PC-9 (cell line): ENCODE measurements at regions not wholly inside any gene's neighbourhood (a gene's known extent, or its start where the extent isn't known, plus 50 kb on each side); places are given as distances from the start of the nearest gene placed in this dataset.
"Not testable (repeated sequence)": the region's sequence is repeated elsewhere in the genome, so short reads cannot be mapped to it uniquely, and the experiment has no call there.

ENCODE experiments used
- BruUV-seq: library from RNA; stranded (reverse); fragments of 400-500 nt; replicated peaks from 2 replicates; lab custom pipeline; 2021; lab: Mats Ljungman, UMichigan
- CTCF ChIA-PET: fragments of 300-600 bp; sonication (Branson Sonifier 250); formaldehyde crosslinking; loops from one replicate; lab custom pipeline; 2022; ENCODE audit warnings: antibody characterized with exemption; lab: Charles Lee
- POLR2A ChIA-PET: fragments of 300-600 bp; sonication (Branson Sonifier 250); formaldehyde crosslinking; loops from one replicate; lab custom pipeline; 2022; ENCODE audit warnings: antibody characterized with exemption; ENCODE audit not compliant: unreplicated experiment; lab: Charles Lee
- DNase-seq, 2 experiments: peaks; one replicate each; pipeline versions ENCODE4 v3.0.0 to v3.0.0-alpha.2; 2015 to 2022; ENCODE audit warnings: mixed read lengths in 1 of 2
- H2AFZ ChIP-seq: fragments of 200-600 bp; sonication (generic); 2 replicates; pipeline ENCODE4 v1.8.1; 2017; ENCODE audit warnings: antibody characterized with exemption
- H3F3A ChIP-seq: fragments of 200-600 bp; sonication (generic); 2 replicates; pipeline ENCODE4 v1.8.1; 2017; ENCODE audit warnings: antibody characterized with exemption, mild to moderate bottlenecking, low read depth; ENCODE audit not compliant: insufficient read depth
- H3K27ac ChIP-seq: fragments of 200-600 bp; sonication (generic); 2 replicates; pipeline ENCODE4 v1.6.1; 2016; ENCODE audit warnings: mixed run types
- H3K27me3 ChIP-seq: fragments of 200-600 bp; sonication (generic); 2 replicates; pipeline ENCODE4 v1.6.1; 2016; ENCODE audit warnings: low read depth, mixed run types; ENCODE audit not compliant: insufficient read depth
- H3K36me3 ChIP-seq: fragments of 200-600 bp; sonication (generic); 2 replicates; pipeline ENCODE4 v1.6.1; 2016; ENCODE audit warnings: low read depth, mixed run types
- H3K4me1 ChIP-seq: fragments of 200-600 bp; sonication (generic); replicated peaks from 2 replicates; pipeline ENCODE4 v1.6.1; 2016; ENCODE audit warnings: mixed run types; ENCODE audit not compliant: insufficient read depth
- H3K4me2 ChIP-seq: fragments of 200-600 bp; sonication (generic); 2 replicates; pipeline ENCODE4 v1.6.1; 2017; ENCODE audit warnings: mixed run types
- H3K4me3 ChIP-seq: fragments of 200-600 bp; sonication (generic); 2 replicates; pipeline ENCODE4 v1.6.1; 2016; ENCODE audit warnings: mixed run types
- H3K79me2 ChIP-seq: fragments of 200-600 bp; sonication (generic); 2 replicates; pipeline ENCODE4 v1.6.1; 2017; ENCODE audit warnings: low read depth, mixed run types
- H3K9me2 ChIP-seq: fragments of 200-600 bp; sonication (generic); 2 replicates; pipeline ENCODE4 v1.8.1; 2017; ENCODE audit warnings: mild to moderate bottlenecking; ENCODE audit not compliant: insufficient read depth
- H3K9me3 ChIP-seq: fragments of 200-600 bp; sonication (generic); 2 replicates; pipeline ENCODE4 v1.8.1; 2016; ENCODE audit warnings: low read depth; ENCODE audit not compliant: insufficient read depth
- H4K20me1 ChIP-seq: fragments of 200-600 bp; sonication (generic); 2 replicates; pipeline ENCODE4 v1.8.1; 2017; ENCODE audit not compliant: insufficient read depth
- EZH2 ChIP-seq: fragments of 200-600 bp; sonication (generic); IDR thresholded peaks from 2 replicates; pipeline ENCODE4 v1.8.0; 2017; ENCODE audit warnings: antibody characterized with exemption, low read depth
- intact Hi-C: fragments of 100-400 bp; cut with micrococcal nuclease; formaldehyde crosslinking; loops from one replicate; pipeline ENCODE4 v1.10.0; 2022; ENCODE audit not compliant: unreplicated experiment
- TF ChIP-seq, protein P1 (sequence below): fragments of 200-600 bp; sonication (generic); conservative IDR thresholded peaks from 2 replicates; pipeline ENCODE4 v1.6.1; 2017; ENCODE audit warnings: mixed run types, antibody characterized with exemption, mild to moderate bottlenecking, moderate library complexity

- CTCF ChIA-PET: no interaction called here
- no peak for DNase-seq
- no peaks in the 10 kb centered on the region for H3K9me2 ChIP-seq
- POLR2A ChIA-PET: no interaction called here
- H3K4me1 ChIP-seq: peaks cover 8% of the 10 kb centered on the region; the same call in 1 of the 2 replicates
- no TSS peak for BruUV-seq
- no peaks in the 10 kb centered on the region for H3F3A ChIP-seq
- H3K4me3 ChIP-seq: no peak overlapping the region
- no peaks in the 10 kb centered on the region for H3K79me2 ChIP-seq
- no peak overlapping the region for H2AFZ ChIP-seq
- no peaks in the 10 kb centered on the region for H3K9me3 ChIP-seq
- no peaks in the 10 kb centered on the region for H3K36me3 ChIP-seq
- H3K27me3 ChIP-seq: no peaks in the 10 kb centered on the region
- intact Hi-C loops: no loop called here
- H3K27ac ChIP-seq: no peak overlapping the region
- H4K20me1 ChIP-seq: no peaks in the 10 kb centered on the region
- TF ChIP-seq, protein P1, sequence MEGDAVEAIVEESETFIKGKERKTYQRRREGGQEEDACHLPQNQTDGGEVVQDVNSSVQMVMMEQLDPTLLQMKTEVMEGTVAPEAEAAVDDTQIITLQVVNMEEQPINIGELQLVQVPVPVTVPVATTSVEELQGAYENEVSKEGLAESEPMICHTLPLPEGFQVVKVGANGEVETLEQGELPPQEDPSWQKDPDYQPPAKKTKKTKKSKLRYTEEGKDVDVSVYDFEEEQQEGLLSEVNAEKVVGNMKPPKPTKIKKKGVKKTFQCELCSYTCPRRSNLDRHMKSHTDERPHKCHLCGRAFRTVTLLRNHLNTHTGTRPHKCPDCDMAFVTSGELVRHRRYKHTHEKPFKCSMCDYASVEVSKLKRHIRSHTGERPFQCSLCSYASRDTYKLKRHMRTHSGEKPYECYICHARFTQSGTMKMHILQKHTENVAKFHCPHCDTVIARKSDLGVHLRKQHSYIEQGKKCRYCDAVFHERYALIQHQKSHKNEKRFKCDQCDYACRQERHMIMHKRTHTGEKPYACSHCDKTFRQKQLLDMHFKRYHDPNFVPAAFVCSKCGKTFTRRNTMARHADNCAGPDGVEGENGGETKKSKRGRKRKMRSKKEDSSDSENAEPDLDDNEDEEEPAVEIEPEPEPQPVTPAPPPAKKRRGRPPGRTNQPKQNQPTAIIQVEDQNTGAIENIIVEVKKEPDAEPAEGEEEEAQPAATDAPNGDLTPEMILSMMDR: no peak
- TF ChIP-seq EZH2: no peak
- no peak overlapping the region for H3K4me2 ChIP-seq
Observed at GRCh38 chr10:3654980-3655379, 130.0 kb downstream of the KLF6 start.

GRCh38 chr10:3654496-3654895 lies 130.5 kb downstream of the KLF6 start:
- TF ChIP-seq EZH2: no peak
- TF ChIP-seq, protein P1: no peak
- no peak overlapping the region for H2AFZ ChIP-seq
- no peak overlapping the region for H3K4me2 ChIP-seq
- H3K4me3 ChIP-seq: no peak overlapping the region
- no peaks in the 10 kb centered on the region for H3K9me3 ChIP-seq
- H3K79me2 ChIP-seq: no peaks in the 10 kb centered on the region
- intact Hi-C loops: no loop called here
- H3F3A ChIP-seq: no peaks in the 10 kb centered on the region
- H3K27me3 ChIP-seq: no peaks in the 10 kb centered on the region
- no peaks in the 10 kb centered on the region for H4K20me1 ChIP-seq
- peak in 1 of 2 experiments; percentile 37 for DNase-seq
- no peak overlapping the region for H3K27ac ChIP-seq
- H3K36me3 ChIP-seq: no peaks in the 10 kb centered on the region
- H3K9me2 ChIP-seq: no peaks in the 10 kb centered on the region
- no TSS peak for BruUV-seq
- POLR2A ChIA-PET: no interaction called here
- CTCF ChIA-PET: no interaction called here
- peaks cover 8% of the 10 kb centered on the region; the same call in 1 of the 2 replicates for H3K4me1 ChIP-seq

GRCh38 chr10:3653303-3653702 lies 131.7 kb downstream of the KLF6 start:
- H4K20me1 ChIP-seq, H3K4me1 ChIP-seq, BruUV-seq, H3K9me2 ChIP-seq, H2AFZ ChIP-seq, H3K79me2 ChIP-seq, intact Hi-C loops, H3K4me3 ChIP-seq, CTCF ChIA-PET, H3K4me2 ChIP-seq, H3F3A ChIP-seq, POLR2A ChIA-PET, DNase-seq, H3K27ac ChIP-seq, H3K27me3 ChIP-seq, H3K9me3 ChIP-seq, H3K36me3 ChIP-seq: not testable (repeated sequence)

- TF ChIP-seq EZH2: no peak
- TF ChIP-seq, protein P1: no peak
- no peak overlapping the region for H3K27ac ChIP-seq
Observed at GRCh38 chr10:3652886-3653285, 132.1 kb downstream of the KLF6 start.

More at GRCh38 chr10:3652886-3653285, 132.1 kb downstream of the KLF6 start:
- peaks cover 8% of the 10 kb centered on the region; the same call in 1 of the 2 replicates for H3K4me1 ChIP-seq
- CTCF ChIA-PET: no interaction called here
- no peaks in the 10 kb centered on the region for H3K9me3 ChIP-seq
- H3K79me2 ChIP-seq: no peaks in the 10 kb centered on the region
- H3K4me2 ChIP-seq: no peak overlapping the region
- H3F3A ChIP-seq: no peaks in the 10 kb centered on the region
- H3K9me2 ChIP-seq: no peaks in the 10 kb centered on the region
- BruUV-seq: no TSS peak
- POLR2A ChIA-PET: no interaction called here
- intact Hi-C loops: no loop called here
- no peak overlapping the region for H3K4me3 ChIP-seq
- no peaks in the 10 kb centered on the region for H3K27me3 ChIP-seq
- no peaks in the 10 kb centered on the region for H3K36me3 ChIP-seq
- no peak overlapping the region for H2AFZ ChIP-seq
- DNase-seq: no peak
- no peaks in the 10 kb centered on the region for H4K20me1 ChIP-seq
